GM12878 (cell line): ENCODE measurements at regions not wholly inside any gene's neighbourhood (a gene's known extent, or its start where the extent isn't known, plus 50 kb on each side); places are given as distances from the start of the nearest gene placed in this dataset.

Source experiments
- ATAC-seq: fragments of 200-7000 bp; cut with Tn5 transposase; 3 replicates; pipeline ENCODE4 v1.9.1; 2020; ENCODE audit warnings: mild to moderate bottlenecking, moderate library complexity
- BruUV-seq: library from RNA; stranded (reverse); fragments of 400-500 nt; replicated peaks from 2 replicates; lab custom pipeline; 2021; lab: Mats Ljungman, UMichigan
- CTCF ChIA-PET: fragments of 300-600 bp; sonication (Branson Sonifier 250); formaldehyde crosslinking; extraction: SDS; loops from one replicate; lab custom pipeline; 2021; ENCODE audit warnings: inconsistent platforms; lab: Yijun Ruan, JAX
- POLR2A ChIA-PET: fragments of 350-600 bp; formaldehyde crosslinking; extraction: SDS; loops from one replicate; lab custom pipeline; 2021; ENCODE audit warnings: inconsistent platforms; lab: Charles Lee
- RAD21 ChIA-PET: fragments of 300-600 bp; sonication (Branson Sonifier 250); formaldehyde crosslinking; loops from one replicate; lab custom pipeline; 2023; ENCODE audit warnings: antibody characterized with exemption; ENCODE audit not compliant: unreplicated experiment; lab: Charles Lee
- SMC1A ChIA-PET: fragments of 300-600 bp; sonication (Branson Sonifier 250); formaldehyde crosslinking; loops from one replicate; lab custom pipeline; 2023; ENCODE audit not compliant: unreplicated experiment, uncharacterized antibody; lab: Charles Lee
- DNase-seq: peaks from one replicate; pipeline ENCODE4 v3.0.0-alpha.2; 2011; ENCODE audit warnings: low read depth, low spot score
- FAIRE-seq: peaks from 3 replicates; lab custom pipeline; 2011; peaks lifted over from hg19 to GRCh38; lab: Jason Lieb, UNC
- H2AFZ ChIP-seq: 2 replicates; pipeline ENCODE4 v1.6.0; 2011; ENCODE audit warnings: low read depth, low read length, control low read depth; ENCODE audit not compliant: control insufficient read depth
- H3K27ac ChIP-seq: 2 replicates; pipeline ENCODE4 v1.5.1; 2011; ENCODE audit warnings: control low read depth; ENCODE audit not compliant: control insufficient read depth, insufficient read depth
- H3K27me3 ChIP-seq, 2 experiments: replicated peaks in 1 of 2; 2 replicates each; pipeline versions ENCODE4 v1.6.0 to v1.6.1; 2011; ENCODE audit warnings: low read length in 1 of 2; ENCODE audit not compliant: control insufficient read depth in 2 of 2, insufficient read depth in 2 of 2
- H3K36me3 ChIP-seq, 2 experiments: 2 replicates each; pipeline ENCODE4 v1.5.1; 2011; ENCODE audit warnings: low read length in 1 of 2; ENCODE audit not compliant: control insufficient read depth in 2 of 2, insufficient read depth in 2 of 2
- H3K4me1 ChIP-seq: 2 replicates; pipeline ENCODE4 v1.6.1; 2011; ENCODE audit warnings: mild to moderate bottlenecking, low read length, moderate library complexity, mixed read lengths; ENCODE audit not compliant: control insufficient read depth, insufficient read depth
- H3K4me2 ChIP-seq: 2 replicates; pipeline ENCODE4 v1.6.0; 2011; ENCODE audit warnings: control low read depth; ENCODE audit not compliant: control insufficient read depth, insufficient read depth
- H3K4me3 ChIP-seq: fragments of 200-600 bp; sonication (generic); 2 replicates; pipeline ENCODE4 v1.5.1; 2016
- H3K79me2 ChIP-seq: 2 replicates; pipeline ENCODE4 v1.6.0; 2011; ENCODE audit warnings: low read length; ENCODE audit not compliant: control insufficient read depth, insufficient read depth
- H3K9ac ChIP-seq: 2 replicates; pipeline ENCODE4 v1.8.0; 2011; ENCODE audit warnings: low read length, control low read depth, mixed read lengths; ENCODE audit not compliant: control insufficient read depth, insufficient read depth
- H3K9me3 ChIP-seq: replicated peaks from 3 replicates; pipeline ENCODE4 v1.5.1; 2011; ENCODE audit warnings: mild to moderate bottlenecking, low read length; ENCODE audit not compliant: control insufficient read depth, insufficient read depth
- H4K20me1 ChIP-seq: 2 replicates; pipeline ENCODE4 v1.6.0; 2011; ENCODE audit not compliant: control insufficient read depth, insufficient read depth
- BHLHE40 ChIP-seq, 2 experiments: fragments of 450-650 bp in 1 of 2; IDR thresholded peaks; 2 replicates each; pipeline ENCODE4 v1.6.1; 2011 to 2017; ENCODE audit warnings: low read depth in 2 of 2, borderline replicate concordance in 1 of 2, improper control_type of control experiment in 1 of 2, low read length in 1 of 2, mild to moderate bottlenecking in 1 of 2
- GABPA ChIP-seq: IDR thresholded peaks from 2 replicates; pipeline ENCODE4 v1.6.1; 2014; ENCODE audit warnings: antibody characterized with exemption, low read depth, mild to moderate bottlenecking, inconsistent platforms
- GATAD2B ChIP-seq: fragments of 450-650 bp; conservative IDR thresholded peaks from 2 replicates; pipeline ENCODE4 v1.6.1; 2017; ENCODE audit warnings: low read depth, mild to moderate bottlenecking, moderate library complexity
- HDAC6 ChIP-seq: fragments of 200-600 bp; sonication (generic); IDR thresholded peaks from one replicate; pipeline ENCODE4 v1.8.0; 2017; ENCODE audit warnings: antibody characterized with exemption; ENCODE audit not compliant: unreplicated experiment
- IRF4 ChIP-seq: IDR thresholded peaks from 2 replicates; pipeline ENCODE4 v1.6.1; 2011; ENCODE audit warnings: low read depth, low read length
- LARP7 ChIP-seq: fragments of 450-650 bp; IDR thresholded peaks from 2 replicates; pipeline ENCODE4 v1.6.1; 2017; ENCODE audit warnings: mild to moderate bottlenecking
- POLR2A ChIP-seq: IDR thresholded peaks from 2 replicates; pipeline ENCODE4 v1.6.1; 2011; ENCODE audit warnings: low read depth, mild to moderate bottlenecking, low read length
- RCOR1 ChIP-seq: conservative IDR thresholded peaks from 2 replicates; pipeline ENCODE4 v1.6.1; 2012; ENCODE audit warnings: low read depth, low read length, improper control_type of control experiment
- RUNX3 ChIP-seq: IDR thresholded peaks from 2 replicates; pipeline ENCODE4 v1.6.1; 2012; ENCODE audit warnings: low read length, inconsistent platforms
- ZNF622 ChIP-seq: fragments of 450-650 bp; IDR thresholded peaks from 2 replicates; pipeline ENCODE4 v1.6.1; 2017; ENCODE audit warnings: mild to moderate bottlenecking, inconsistent platforms
- whole genome bisulfite sequencing: methylation state at CpG from one replicate; pipeline ENCODE4 v1.1.6; 2016; ENCODE audit warnings: low lambda C conversion rate; ENCODE audit not compliant: insufficient replicate concordance, insufficient coverage; ENCODE audit errors: missing lambda C conversion rate; 5-methylcytosine and 5-hydroxymethylcytosine counted together
- in situ Hi-C: fragments of 300-500 bp; cut with MboI; formaldehyde crosslinking; loops from 9 replicates; pipeline ENCODE4 v1.14.3; 2018; ENCODE audit warnings: mixed read lengths
- intact Hi-C: fragments of 100-400 bp; cut with micrococcal nuclease; formaldehyde crosslinking; loops from one replicate; pipeline ENCODE4 v1.14.2; 2022; ENCODE audit not compliant: unreplicated experiment
- TF ChIP-seq, protein P1 (sequence below): fragments of 450-650 bp; IDR thresholded peaks from 2 replicates; pipeline ENCODE4 v1.6.1; 2017; ENCODE audit warnings: mild to moderate bottlenecking, low read depth, inconsistent platforms; ENCODE audit not compliant: poor library complexity, severe bottlenecking
- TF ChIP-seq, protein P2 (sequence below): fragments of 450-650 bp; formaldehyde crosslinking; IDR thresholded peaks from 2 replicates; pipeline ENCODE4 v1.5.0; 2022; ENCODE audit warnings: mild to moderate bottlenecking, missing genetic modification characterization
- TF ChIP-seq, protein P3 (sequence below): IDR thresholded peaks from 2 replicates; pipeline ENCODE4 v1.6.1; 2011; ENCODE audit warnings: borderline replicate concordance, low read depth, mild to moderate bottlenecking, moderate library complexity, low read length; ENCODE audit not compliant: insufficient read depth, poor library complexity, severe bottlenecking

DNA sequence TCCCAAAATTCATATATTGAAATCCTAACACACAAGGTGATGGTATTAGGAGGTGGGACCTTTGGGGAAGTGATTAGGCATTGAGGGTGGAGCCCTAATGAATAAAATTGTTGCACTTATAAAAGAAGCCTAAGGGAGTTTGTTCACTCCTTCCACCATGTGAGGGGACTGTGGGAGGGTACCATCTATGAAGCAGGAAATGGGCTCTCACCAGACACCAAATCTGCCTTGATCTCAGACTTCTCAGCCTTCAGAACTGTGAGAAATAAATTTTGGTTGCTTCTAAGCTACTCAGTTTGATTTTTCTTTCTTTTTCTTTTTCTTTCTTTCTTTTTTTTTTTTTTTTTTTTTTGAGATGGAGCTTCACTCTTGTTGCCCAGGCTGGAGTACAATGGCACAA is 116.2 kb upstream of the GPC3 start:
- Histone ChIP-seq H3K27me3 (no peaks in the 10 kb centered on the region), H3K9ac (no peak overlapping the region), H2AFZ (no peak overlapping the region), H3K27ac (no peak overlapping the region), H3K4me2 (no peak overlapping the region), H3K79me2 (no peaks in the 10 kb centered on the region), H4K20me1 (no peaks in the 10 kb centered on the region), H3K36me3 (no peaks in the 10 kb centered on the region), H3K4me1 (no peaks in the 10 kb centered on the region), H3K9me3 (no peaks in the 10 kb centered on the region), H3K4me3 (no peak overlapping the region)
- TF ChIP-seq RUNX3: no peak
- TF ChIP-seq, protein P1, sequence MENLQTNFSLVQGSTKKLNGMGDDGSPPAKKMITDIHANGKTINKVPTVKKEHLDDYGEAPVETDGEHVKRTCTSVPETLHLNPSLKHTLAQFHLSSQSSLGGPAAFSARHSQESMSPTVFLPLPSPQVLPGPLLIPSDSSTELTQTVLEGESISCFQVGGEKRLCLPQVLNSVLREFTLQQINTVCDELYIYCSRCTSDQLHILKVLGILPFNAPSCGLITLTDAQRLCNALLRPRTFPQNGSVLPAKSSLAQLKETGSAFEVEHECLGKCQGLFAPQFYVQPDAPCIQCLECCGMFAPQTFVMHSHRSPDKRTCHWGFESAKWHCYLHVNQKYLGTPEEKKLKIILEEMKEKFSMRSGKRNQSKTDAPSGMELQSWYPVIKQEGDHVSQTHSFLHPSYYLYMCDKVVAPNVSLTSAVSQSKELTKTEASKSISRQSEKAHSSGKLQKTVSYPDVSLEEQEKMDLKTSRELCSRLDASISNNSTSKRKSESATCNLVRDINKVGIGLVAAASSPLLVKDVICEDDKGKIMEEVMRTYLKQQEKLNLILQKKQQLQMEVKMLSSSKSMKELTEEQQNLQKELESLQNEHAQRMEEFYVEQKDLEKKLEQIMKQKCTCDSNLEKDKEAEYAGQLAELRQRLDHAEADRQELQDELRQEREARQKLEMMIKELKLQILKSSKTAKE: no peak
- TF ChIP-seq BHLHE40 (IDR thresholded peaks at IDR 0.05; ENCODE audit: borderline replicate concordance in 1 of 2, low read depth in 2 of 2, low read length in 1 of 2): no peak
- no peak for TF ChIP-seq HDAC6
- ChIA-PET POLR2A (no interaction called here), RAD21 (no interaction called here), CTCF (interaction anchor here (0.6 kb wide), 1 partner anchor 47 kb away, joined by 5 read pairs; no protein-coding TSS in a partner anchor), SMC1A (interaction anchor here (0.6 kb wide), 1 partner anchor 55 kb away, joined by 3 read pairs; no protein-coding TSS in a partner anchor)
- intact Hi-C loops: no loop called here
- in situ Hi-C loops: no loop called here
- FAIRE-seq (no peak), ATAC-seq (no peak), DNase-seq (no peak)
- no TSS peak for BruUV-seq

DNA sequence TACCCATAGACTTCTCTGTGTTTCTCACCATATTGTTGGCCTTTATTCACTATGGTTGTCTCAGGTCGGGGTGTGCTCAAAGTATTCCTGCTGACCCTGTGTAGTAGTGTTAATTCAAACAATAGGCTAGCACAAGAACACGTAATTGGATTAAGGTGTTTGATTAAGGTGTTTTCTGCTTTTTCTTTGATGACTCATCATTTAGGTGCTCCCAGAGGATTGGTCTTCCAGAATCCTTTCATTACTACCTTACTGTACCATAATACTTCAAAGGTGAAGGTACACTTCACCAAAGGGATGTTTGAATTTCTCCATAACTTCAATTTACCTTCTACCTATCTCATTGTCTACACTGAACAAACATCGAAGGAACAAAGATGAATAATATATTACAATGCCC is 121.7 kb upstream of the CCDC160 start:
- Histone ChIP-seq H4K20me1 (no peaks in the 10 kb centered on the region), H3K79me2 (no peaks in the 10 kb centered on the region), H3K4me1 (no peaks in the 10 kb centered on the region), H3K27ac (no peak overlapping the region), H3K4me3 (no peak overlapping the region), H3K4me2 (no peak overlapping the region), H3K9me3 (no peaks in the 10 kb centered on the region), H3K9ac (no peak overlapping the region), H3K27me3 (no peaks in the 10 kb centered on the region), H2AFZ (no peak overlapping the region), H3K36me3 (no peaks in the 10 kb centered on the region)
- FAIRE-seq (no peak), ATAC-seq (no peak), DNase-seq (no peak)
- no TSS peak for BruUV-seq
- ChIA-PET POLR2A (no interaction called here), CTCF (no interaction called here), SMC1A (no interaction called here), RAD21 (no interaction called here)
- intact Hi-C loops (no loop called here), in situ Hi-C loops (no loop called here)
- 2% methylated on average over 3 of the region's 3 CpGs for WGBS
- no peak for TF ChIP-seq ZNF622
- TF ChIP-seq LARP7: no peak
- TF ChIP-seq IRF4: no peak
- TF ChIP-seq GABPA: no peak
- TF ChIP-seq, protein P2, sequence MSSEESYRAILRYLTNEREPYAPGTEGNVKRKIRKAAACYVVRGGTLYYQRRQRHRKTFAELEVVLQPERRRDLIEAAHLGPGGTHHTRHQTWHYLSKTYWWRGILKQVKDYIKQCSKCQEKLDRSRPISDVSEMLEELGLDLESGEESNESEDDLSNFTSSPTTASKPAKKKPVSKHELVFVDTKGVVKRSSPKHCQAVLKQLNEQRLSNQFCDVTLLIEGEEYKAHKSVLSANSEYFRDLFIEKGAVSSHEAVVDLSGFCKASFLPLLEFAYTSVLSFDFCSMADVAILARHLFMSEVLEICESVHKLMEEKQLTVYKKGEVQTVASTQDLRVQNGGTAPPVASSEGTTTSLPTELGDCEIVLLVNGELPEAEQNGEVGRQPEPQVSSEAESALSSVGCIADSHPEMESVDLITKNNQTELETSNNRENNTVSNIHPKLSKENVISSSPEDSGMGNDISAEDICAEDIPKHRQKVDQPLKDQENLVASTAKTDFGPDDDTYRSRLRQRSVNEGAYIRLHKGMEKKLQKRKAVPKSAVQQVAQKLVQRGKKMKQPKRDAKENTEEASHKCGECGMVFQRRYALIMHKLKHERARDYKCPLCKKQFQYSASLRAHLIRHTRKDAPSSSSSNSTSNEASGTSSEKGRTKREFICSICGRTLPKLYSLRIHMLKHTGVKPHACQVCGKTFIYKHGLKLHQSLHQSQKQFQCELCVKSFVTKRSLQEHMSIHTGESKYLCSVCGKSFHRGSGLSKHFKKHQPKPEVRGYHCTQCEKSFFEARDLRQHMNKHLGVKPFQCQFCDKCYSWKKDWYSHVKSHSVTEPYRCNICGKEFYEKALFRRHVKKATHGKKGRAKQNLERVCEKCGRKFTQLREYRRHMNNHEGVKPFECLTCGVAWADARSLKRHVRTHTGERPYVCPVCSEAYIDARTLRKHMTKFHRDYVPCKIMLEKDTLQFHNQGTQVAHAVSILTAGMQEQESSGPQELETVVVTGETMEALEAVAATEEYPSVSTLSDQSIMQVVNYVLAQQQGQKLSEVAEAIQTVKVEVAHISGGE: no peak
- no peak for TF ChIP-seq POLR2A
- TF ChIP-seq GATAD2B: no peak
- TF ChIP-seq, protein P3, sequence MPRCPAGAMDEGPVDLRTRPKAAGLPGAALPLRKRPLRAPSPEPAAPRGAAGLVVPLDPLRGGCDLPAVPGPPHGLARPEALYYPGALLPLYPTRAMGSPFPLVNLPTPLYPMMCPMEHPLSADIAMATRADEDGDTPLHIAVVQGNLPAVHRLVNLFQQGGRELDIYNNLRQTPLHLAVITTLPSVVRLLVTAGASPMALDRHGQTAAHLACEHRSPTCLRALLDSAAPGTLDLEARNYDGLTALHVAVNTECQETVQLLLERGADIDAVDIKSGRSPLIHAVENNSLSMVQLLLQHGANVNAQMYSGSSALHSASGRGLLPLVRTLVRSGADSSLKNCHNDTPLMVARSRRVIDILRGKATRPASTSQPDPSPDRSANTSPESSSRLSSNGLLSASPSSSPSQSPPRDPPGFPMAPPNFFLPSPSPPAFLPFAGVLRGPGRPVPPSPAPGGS: no peak
- no peak for TF ChIP-seq RCOR1
